ELR (cell line): ENCODE measurements at regions not wholly inside any gene's neighbourhood (a gene's known extent, or its start where the extent isn't known, plus 50 kb on each side); places are given as distances from the start of the nearest gene placed in this dataset.

ENCODE experiments used
- DNase-seq: peaks from one replicate; pipeline ENCODE4 v3.0.0-alpha.2; 2015; ENCODE audit warnings: low read depth

DNA sequence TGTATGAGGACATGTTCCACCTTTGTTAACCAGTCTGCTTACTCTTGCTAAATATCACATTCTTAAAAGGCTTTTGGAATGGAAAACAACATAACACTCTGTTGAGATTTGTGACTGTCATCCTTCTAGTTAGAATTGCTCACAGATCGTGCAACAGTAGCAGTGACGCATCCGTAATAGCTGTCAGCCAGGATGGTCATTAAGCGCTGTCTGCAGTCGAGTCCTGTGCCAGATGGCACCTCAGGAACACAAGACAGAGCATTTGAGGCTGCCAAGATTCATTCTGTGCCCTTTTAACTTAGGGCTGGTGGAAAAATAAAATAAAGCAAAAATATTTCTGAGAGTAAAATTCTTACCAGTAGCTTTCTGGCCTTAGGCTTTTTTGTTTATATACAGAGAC, 348.6 kb downstream of the ANKRD7 start:
- DNase-seq, result no peak

- DNase-seq, result no peak
Observed at GRCh38 chr7:118575393-118575948, 351.0 kb downstream of the ANKRD7 start.

DNA sequence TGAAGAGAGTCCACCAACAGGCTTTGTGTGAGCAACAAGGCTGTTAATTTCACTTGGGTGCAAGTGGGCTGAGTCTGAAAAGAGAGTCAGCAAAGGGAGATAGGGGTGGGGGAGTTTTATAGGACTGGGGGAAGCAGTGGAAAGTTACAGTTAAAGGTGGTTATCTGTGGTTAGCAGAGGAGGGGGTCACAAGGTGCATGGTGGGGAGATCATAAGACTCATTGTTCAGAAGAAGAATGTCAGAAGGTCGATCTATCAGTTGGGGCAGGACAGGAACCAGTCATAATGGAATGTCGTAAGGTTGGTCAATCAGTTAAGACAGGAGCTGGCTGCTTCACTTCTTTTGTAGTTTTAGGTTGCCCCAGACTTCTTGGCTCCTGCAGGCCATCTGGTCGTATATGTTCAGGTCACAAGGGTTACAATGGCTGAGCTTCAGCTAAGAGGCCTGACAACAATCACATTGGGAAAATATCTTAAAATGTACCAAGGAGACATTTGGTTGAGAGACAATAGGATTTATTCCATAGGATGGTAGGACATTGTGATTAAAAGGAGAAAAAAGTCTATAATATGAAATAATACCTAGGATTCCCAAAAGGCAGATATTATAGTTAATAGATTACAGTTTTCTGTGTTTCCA, 356.4 kb downstream of the ANKRD7 start:
- no peak for DNase-seq

DNA sequence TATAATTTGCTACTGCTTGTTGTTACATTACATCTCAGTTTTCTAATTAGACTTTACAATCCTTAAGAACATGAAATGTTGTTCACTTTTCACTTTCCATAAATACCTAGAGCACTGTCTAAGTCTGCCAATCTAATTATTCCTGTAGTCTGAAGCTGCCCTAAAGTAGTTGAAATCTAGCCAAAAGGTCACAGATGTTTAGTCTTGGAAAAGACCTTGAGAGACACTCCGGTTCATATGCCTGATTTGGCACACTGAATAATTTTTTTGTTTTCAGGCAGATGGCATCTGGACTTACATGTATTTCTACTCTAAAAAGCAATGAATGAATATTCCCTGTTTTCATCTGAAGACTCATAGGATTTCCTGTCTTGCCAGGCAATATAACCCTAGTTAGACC, 359.1 kb downstream of the ANKRD7 start:
- no peak for DNase-seq

- no peak for DNase-seq
Observed at GRCh38 chr7:118586248-118586647, 361.7 kb downstream of the ANKRD7 start.

DNA sequence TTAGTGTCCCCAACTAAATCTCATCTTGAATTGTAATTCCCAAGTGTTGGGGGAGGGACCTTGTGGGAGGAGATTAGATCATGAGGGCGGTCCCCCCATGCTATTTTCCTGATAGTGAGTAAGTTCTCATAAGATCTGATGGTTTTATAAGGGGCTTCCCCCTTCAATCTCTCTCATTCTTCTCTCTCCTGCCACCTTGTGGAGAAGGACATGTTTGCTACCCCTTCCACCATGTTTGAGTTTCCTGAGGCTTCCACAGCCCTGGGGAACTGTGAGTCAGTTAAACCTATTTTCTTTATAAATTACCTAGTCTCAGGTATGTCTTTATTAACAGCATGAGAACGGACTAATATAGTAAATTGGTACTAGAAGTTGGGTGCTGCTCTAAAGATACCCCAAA, 365.6 kb downstream of the ANKRD7 start:
- peak; percentile 1 for DNase-seq

DNA sequence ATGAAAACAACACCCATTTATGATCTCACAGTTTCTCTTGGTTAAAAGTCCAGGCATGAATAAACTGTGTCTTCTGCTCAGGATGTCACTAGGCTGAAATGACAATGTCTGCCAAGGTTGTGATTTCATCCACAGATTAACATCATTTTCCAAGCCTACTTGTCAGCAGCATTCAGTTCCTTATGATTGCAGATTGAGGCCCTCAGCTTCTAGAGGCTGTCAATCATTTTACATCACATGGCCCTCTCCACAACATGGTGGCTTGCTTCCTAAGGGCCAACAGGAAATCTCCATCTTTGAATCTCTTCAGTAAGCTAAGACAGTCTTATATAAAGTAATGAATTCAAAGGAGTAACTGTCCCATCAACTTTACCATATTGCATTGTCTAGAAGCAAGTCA, 377.6 kb downstream of the ANKRD7 start:
- no peak for DNase-seq

DNA sequence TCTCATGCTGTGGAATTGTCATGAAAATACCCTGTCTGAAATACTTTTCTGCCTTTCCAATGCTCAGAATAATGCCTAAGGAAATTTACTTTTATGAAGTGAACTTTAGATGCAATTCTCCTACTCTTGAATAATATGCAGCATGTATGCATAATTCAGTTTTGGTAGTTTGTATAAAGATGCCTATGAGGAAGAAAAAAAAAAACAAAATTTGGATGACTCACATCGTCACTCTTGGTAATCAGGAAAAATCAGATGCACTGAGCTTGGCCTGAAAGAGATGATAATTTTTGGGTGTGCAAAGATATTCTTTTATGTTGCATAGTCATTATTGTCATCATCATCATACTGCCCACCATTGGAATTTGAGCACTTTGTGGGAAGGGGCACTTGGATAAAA, 382.1 kb downstream of the ANKRD7 start:
- DNase-seq, result no peak

DNA sequence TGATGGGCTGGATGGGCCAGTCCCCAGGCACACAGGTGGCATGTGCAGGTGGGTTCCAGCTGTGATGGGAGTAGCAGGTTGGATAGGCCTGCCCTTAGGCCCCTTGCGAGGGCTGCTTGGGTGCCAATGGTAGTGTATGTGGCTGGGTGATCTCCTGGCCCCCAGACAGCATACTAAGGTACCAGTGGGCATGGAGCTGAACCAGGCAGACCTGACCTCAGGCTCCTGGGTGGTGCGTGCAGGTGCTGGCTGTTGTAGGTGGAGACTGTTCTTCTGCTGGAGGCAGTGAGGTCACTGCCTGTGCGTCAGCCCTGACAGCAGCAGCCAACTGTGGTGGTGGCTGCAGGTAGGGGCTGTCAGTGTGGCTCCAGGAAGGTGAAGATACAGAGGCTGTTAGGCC, 384.7 kb downstream of the ANKRD7 start:
- no peak for DNase-seq

- no peak for DNase-seq
Observed at GRCh38 chr7:118615681-118616080, 391.2 kb downstream of the ANKRD7 start.

GRCh38 chr7:118621810-118622360, 397.4 kb downstream of the ANKRD7 start:
- DNase-seq, result no peak

- no peak for DNase-seq
Observed at GRCh38 chr7:118626739-118627138, 402.2 kb downstream of the ANKRD7 start.

DNA sequence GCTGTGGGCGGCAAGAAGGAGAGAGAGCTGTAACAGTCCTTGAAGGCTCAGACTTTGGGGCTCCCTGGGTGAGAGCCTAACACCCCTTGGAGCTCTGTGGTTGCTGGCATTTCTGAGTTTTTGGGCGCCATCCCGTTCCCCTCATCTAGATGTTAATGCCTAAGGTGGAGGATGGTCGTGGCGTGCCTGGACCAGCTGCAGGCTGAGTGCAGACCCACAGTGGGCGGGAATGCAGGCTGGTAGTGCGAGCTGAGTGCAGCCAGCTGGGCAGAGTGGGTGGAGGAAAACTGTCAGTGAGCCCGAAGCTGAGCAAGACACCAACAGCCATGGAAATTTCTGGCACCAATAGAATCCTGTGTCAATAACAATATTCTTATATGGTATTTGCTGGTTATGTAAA, 403.0 kb downstream of the ANKRD7 start:
- DNase-seq, result no peak

DNA sequence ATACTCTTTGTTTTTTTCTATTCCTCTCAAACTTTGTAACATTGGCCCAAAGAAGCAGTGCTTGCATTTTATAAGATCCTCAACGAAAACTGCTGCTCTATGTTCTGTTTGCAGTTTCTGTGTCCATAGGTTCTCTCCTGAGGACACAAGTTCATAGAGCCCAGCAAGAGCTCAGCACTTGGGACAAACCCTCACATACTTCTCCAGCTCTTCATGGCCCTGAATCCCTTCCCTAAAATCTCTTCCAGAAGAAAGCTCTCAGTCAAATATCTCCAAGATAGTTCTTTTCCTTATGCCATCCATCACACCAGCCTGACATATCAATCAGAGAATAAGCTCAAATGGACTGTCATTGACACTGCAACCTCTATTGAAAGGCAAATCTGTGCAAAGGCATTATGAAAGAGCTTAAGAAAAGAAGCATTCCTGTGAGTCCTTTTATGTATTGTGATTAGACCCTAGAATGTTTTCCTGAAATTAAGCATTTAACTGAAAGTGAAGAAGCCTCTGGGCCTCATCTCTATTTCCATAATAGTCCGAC, 405.5 kb downstream of the ANKRD7 start:
- no peak for DNase-seq

- no peak for DNase-seq
Observed at GRCh38 chr7:118642396-118642795, 417.9 kb downstream of the ANKRD7 start.

DNA sequence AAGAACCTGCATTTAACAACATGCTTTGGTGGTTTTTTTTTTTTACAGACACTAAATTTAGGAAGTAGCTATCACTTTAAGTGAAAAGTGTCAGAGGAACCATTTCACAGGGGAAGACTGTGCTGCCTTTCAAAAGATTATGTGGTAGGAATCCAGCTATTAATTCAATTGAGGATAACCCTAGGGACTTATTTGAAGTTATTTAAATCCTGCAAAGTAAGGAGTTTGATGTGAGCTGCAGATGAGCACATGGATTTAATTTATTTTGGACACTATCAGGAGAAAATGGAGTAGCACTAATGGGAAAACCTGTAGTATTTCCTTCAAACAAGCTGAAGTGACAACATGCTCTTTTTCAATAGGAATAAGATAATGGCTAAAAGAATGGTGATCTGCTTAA, 419.8 kb downstream of the ANKRD7 start:
- no peak for DNase-seq

DNA sequence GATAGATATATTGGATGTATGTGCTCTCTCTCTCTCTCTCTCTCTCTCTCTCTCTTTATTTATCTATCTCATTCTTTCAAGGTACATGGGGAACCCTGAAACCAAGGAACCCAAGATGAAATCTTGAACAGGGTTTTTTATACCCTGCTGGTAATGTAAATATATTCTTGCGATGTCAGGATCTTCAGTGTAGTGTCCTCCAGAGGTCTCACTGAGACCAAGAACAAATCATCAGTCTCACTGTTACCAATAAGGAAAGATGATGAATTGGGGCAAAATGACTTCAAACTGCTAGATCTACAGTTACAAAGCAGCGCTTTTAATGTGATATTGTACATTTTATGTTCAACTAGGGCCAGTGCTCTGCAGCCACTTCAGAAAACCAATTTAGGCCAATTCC, 423.5 kb downstream of the ANKRD7 start:
- no peak for DNase-seq

DNA sequence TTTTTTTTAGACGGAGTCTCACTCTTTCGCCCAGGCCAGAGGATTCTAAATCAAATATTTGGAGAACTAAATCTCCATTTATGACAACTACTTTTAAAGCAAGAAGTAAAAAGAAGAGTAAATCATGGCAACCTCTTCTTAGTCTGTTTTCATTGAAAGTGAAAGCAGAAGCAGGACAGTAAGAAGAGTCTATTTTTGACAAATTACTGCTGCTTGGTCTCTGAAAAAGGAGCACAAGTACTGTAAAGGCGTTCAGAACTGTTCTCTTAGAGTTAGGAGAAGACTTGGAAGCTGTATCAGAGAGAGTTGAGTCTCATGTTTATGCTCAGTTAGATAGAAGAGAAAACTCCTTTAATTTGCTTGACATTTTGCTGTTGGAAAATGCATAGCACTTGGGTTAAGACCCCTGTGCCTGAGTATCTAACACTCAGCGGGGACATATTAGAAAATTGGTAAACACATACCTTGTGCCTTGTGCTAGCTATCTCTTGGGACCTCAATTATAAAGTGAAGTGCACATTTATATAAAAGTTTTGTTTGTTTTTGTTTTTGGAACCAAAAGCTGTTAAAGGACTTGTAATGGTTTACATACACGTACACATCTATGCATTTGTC, 433.0 kb downstream of the ANKRD7 start:
- DNase-seq, result no peak

GRCh38 chr7:118662266-118662665, 437.8 kb downstream of the ANKRD7 start:
- DNase-seq, result no peak

GRCh38 chr7:118664498-118664897, 440.0 kb downstream of the ANKRD7 start:
- no peak for DNase-seq

DNA sequence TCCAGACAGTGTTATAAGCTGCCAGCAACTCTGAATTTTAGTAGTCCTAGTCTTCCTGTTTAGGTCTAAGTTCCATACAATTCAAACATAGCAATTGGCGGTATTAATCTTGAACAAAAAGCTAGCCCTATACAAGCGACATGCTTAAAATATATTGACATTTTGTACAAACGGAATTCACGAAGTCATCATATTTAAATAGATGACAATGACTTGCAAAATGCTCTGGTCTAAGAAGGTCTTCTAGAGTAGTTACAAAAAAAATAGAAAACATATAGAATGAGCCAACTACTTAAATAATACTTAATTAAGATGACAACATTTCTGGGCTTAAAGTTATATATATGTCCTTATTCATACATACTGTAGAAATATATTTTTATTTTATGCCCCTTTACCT, 446.6 kb downstream of the ANKRD7 start:
- DNase-seq, result no peak

DNA sequence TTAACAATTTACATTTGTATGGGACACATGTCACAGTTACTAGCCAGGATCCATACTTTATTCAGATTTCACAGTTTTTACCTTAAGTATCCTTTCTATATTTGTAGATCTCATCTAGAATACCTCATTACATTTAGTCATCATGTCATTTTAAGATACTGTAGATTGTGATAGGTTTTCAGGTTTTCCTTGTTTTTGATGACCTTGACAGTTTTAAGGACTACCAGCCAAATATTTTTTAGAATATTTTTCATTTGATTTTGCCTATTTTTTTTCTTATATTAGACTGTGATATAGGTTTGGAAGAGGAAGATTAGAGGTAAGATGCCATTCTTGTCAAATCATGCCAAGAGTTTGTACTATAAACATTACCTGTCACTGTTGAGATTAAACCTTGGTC, 460.3 kb downstream of the ANKRD7 start:
- no peak for DNase-seq

- no peak for DNase-seq
Observed at GRCh38 chr7:118689403-118689802, 464.9 kb downstream of the ANKRD7 start.
